GM20431 (cell line): ENCODE measurements at regions not wholly inside any gene's neighbourhood (a gene's known extent, or its start where the extent isn't known, plus 50 kb on each side); places are given as distances from the start of the nearest gene placed in this dataset.
"Not testable (repeated sequence)": the region's sequence is repeated elsewhere in the genome, so short reads cannot be mapped to it uniquely, and the experiment has no call there.

Experiments used
- in situ Hi-C: fragments of 300-500 bp; cut with MseI, MboI; formaldehyde crosslinking; loops from one replicate; pipeline ENCODE4 v1.15.0; 2020; ENCODE audit warnings: low sequenced_read_pairs; ENCODE audit not compliant: unreplicated experiment

DNA sequence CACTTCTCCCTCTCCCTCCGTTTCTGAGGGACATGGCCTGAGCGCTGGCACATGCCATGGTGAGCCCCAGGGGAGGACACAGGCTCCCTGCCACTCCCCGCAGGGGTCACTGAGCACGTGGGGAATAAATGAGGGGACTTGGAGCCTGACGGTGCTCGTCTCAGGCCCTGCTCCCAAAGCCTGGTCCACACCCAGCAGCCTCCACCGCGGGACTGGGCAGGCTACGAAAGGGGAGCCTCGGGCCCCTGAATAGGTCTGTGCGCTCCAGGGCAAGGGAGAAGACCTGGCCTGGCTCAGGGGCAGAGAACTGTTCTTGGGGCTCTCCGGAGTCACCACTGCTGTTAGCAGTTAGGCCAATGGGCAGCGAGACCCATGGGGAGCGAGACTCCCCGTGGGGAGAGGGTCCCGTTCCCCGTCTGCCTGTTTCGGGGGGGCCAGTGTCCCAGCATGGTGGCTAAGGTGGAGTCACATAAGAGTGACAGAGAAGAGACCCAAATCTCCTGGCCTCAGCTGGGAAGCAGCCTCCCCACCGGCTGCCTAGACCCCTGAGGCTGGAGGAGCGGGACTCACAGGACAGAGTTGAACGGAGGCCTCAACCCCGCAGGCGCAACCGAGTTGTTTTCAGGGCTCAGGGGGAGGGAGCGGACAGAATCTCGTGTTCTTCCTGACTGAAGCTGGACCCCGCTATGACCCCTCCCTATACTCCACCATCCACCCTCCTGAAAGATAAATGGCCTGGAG is 329.8 kb upstream of the SFSWAP start:
- in situ Hi-C loops = no loop called here

DNA sequence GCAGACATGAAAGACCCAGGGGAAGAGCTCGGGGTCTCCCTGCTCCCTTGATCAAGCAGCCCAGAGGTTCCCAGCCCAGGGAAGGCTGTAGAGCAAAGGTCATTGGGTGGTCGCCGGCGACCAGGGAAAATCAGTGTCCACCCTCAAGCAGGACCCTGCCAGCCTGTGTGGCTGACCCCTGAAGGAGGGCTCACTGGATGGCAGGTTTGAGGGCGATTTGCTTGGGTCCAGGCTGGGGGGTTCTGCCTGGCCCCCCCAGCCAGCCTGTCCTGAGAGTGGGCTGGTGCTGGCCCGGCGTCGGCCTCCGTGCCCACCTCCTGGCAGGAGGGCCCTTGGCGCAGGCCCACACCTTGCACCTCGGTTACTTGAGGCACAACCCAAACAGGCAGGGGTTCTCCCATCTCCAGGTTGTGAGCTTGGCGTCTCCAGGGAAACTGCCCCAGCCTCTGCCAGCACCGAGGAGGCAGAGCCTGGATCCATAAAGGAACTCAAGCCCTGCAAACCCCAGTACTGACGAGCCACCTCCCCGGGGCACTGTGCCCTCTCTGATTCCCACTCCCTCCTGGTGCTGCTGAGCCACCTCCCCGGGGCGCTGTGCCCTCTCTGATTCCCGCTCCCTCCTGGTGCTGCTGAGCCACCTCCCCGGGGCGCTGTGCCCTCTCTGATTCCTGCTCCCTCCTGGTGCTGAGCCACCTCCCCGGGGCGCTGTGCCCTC is 329.0 kb upstream of the SFSWAP start:
- in situ Hi-C loops = no loop called here

- in situ Hi-C loops = no loop called here
Observed at GRCh38 chr12:131383291-131383690, 327.6 kb upstream of the SFSWAP start.

GRCh38 chr12:131383741-131384543 is 326.9 kb upstream of the SFSWAP start:
- in situ Hi-C loops = no loop called here

DNA sequence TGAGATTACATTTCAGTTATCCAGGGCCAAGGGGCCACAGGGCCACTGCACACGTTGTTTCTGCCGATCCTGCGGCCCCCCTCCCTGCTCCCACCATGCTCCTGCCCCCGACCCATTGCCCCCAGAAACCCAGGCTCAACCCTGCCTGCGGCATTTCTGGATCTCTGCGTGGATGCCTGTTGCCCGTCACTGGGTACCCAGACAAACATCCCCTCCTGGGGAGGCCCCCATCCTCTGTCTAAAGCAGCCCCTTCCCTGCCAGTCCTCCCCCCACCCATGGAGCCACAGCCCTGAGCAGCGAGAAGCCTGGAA is 326.4 kb upstream of the SFSWAP start:
- in situ Hi-C loops = no loop called here

DNA sequence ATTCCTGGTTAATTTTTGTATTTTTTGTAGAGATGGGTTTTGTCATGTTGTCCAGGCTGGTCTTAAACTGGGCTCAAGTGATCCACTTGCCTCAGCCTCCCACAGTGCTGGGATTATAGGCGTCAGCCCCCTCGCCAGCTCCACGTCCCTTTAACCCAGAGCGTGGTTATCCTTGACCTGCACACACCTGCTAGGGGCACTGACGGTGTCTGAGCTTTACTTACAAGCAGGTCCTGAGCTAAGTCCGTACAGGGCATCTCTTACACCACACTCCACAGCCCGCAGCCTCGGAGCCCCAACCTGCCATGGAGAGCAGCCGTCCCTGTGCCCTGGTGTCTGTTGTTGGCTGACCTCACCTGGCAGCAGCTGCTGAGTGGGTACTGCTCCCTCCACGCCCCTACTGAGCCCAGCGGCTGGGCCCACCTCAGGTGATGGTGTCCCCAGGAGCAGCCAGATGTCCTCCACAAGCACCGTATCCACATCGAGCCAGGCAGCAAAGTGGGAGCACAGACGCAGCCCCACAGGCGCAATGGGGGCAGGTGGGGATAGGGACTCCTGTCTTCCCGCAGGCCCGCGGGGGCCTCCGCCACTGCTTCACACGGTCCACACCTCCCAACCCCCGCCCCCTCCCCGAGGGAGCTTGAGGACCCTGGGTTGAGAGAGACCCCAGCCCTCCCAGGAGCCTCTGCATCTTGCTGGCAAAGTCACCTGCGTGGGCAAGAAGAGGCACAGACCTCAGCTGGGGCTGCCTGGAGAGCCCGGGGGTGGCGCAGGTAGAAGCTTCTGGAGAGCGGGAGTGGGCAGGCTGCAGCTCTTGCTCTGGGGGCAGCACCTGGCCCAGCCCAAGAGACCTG is 325.4 kb upstream of the SFSWAP start:
- in situ Hi-C loops = no loop called here

- in situ Hi-C loops = no loop called here
Observed at GRCh38 chr12:131386167-131386521, 324.7 kb upstream of the SFSWAP start.

- in situ Hi-C loops = no loop called here
Observed at GRCh38 chr12:131386781-131387180, 324.1 kb upstream of the SFSWAP start.

GRCh38 chr12:131387281-131388163 is 323.4 kb upstream of the SFSWAP start:
- in situ Hi-C loops = no loop called here

- in situ Hi-C loops = not testable (repeated sequence)
Observed at GRCh38 chr12:131388164-131389053, 322.5 kb upstream of the SFSWAP start.

GRCh38 chr12:131389054-131390013 is 321.6 kb upstream of the SFSWAP start:
- in situ Hi-C loops = no loop called here

GRCh38 chr12:131390412-131391334 is 320.2 kb upstream of the SFSWAP start:
- in situ Hi-C loops = no loop called here

GRCh38 chr12:131391399-131391798 is 319.5 kb upstream of the SFSWAP start:
- in situ Hi-C loops = no loop called here

GRCh38 chr12:131394752-131395151 is 316.1 kb upstream of the SFSWAP start:
- in situ Hi-C loops = not testable (repeated sequence)

DNA sequence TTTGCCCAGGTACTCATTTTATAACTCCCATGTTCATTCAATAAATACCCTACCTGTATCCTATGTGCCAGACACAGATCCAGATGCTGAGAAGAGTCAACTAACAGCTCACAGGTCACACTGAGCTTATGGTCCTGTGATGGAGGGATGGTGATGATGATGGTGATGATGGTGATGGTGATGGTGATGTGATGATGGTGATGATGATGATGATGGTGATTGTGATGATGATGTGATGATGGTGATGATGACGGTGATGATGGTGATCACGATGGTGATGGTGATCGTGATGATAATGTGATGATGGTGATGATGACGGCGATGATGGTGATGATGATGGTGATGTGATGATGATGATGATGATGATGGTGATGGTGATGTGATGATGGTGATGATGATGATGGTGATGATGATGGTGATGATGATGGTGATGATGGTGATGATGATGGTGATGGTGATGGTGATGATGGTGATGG is 315.6 kb upstream of the SFSWAP start:
- in situ Hi-C loops = not testable (repeated sequence)

- in situ Hi-C loops = no loop called here
Observed at GRCh38 chr12:131395971-131396573, 314.8 kb upstream of the SFSWAP start.
